Keratinocyte (primary cell): ENCODE measurements at regions not wholly inside any gene's neighbourhood (a gene's known extent, or its start where the extent isn't known, plus 50 kb on each side); places are given as distances from the start of the nearest gene placed in this dataset.

Experiments
- DNase-seq: peaks from one replicate; pipeline ENCODE4 v3.0.0-alpha.2; 2011; ENCODE audit warnings: low read depth, missing footprints, low spot score
- FAIRE-seq: peaks from 2 replicates; lab custom pipeline; 2011; peaks lifted over from hg19 to GRCh38; lab: Jason Lieb, UNC
- H2AFZ ChIP-seq: 2 replicates; pipeline ENCODE4 v1.6.0; 2012; ENCODE audit warnings: low read length, control low read depth, inconsistent platforms; ENCODE audit not compliant: control insufficient read depth
- H3K27ac ChIP-seq: 2 replicates; pipeline ENCODE4 v1.5.1; 2011; ENCODE audit warnings: low read length; ENCODE audit not compliant: control insufficient read depth, insufficient read depth
- H3K27me3 ChIP-seq: 3 replicates; pipeline ENCODE4 v1.6.0; 2011; ENCODE audit warnings: low read length; ENCODE audit not compliant: control insufficient read depth, insufficient read depth; ENCODE audit errors: extremely low read depth
- H3K36me3 ChIP-seq, 2 experiments: 2 replicates in 1 of 2; 3 replicates in 1 of 2; pipeline ENCODE4 v1.5.1; 2011; ENCODE audit warnings: low read length in 2 of 2, mild to moderate bottlenecking in 1 of 2; ENCODE audit not compliant: control insufficient read depth in 2 of 2, insufficient read depth in 2 of 2; ENCODE audit errors: extremely low read depth in 1 of 2
- H3K4me1 ChIP-seq: 3 replicates; pipeline ENCODE4 v1.5.1; 2011; ENCODE audit warnings: low read length; ENCODE audit not compliant: control insufficient read depth, insufficient read depth; ENCODE audit errors: extremely low read depth
- H3K4me2 ChIP-seq: 3 replicates; pipeline ENCODE4 v1.6.0; 2011; ENCODE audit warnings: low read depth, low read length; ENCODE audit not compliant: control insufficient read depth, insufficient read depth; ENCODE audit errors: extremely low read depth
- H3K4me3 ChIP-seq, 3 experiments: fragments of 200-600 bp in 1 of 3; sonication (generic) in 1 of 3; 2 replicates in 2 of 3; 3 replicates in 1 of 3; pipeline ENCODE4 v1.5.1; 2011 to 2016; ENCODE audit warnings: low read length in 3 of 3, mild to moderate bottlenecking in 3 of 3, control low read depth in 2 of 3, inconsistent platforms in 1 of 3, low read depth in 1 of 3, mixed read lengths in 1 of 3, mixed run types in 1 of 3, moderate library complexity in 1 of 3; ENCODE audit not compliant: control insufficient read depth in 2 of 3, insufficient read depth in 2 of 3; ENCODE audit errors: extremely low read depth in 1 of 3
- H3K79me2 ChIP-seq: 2 replicates; pipeline ENCODE4 v1.6.0; 2012; ENCODE audit warnings: low read length; ENCODE audit not compliant: control insufficient read depth, insufficient read depth
- H3K9ac ChIP-seq: 3 replicates; pipeline ENCODE4 v1.6.0; 2011; ENCODE audit warnings: low read length; ENCODE audit not compliant: control insufficient read depth, insufficient read depth; ENCODE audit errors: extremely low read depth
- H3K9me1 ChIP-seq: 3 replicates; pipeline ENCODE4 v1.6.0; 2011; ENCODE audit warnings: low read length; ENCODE audit not compliant: control insufficient read depth, insufficient read depth; ENCODE audit errors: extremely low read depth
- H3K9me3 ChIP-seq: 2 replicates; pipeline ENCODE4 v1.5.1; 2012; ENCODE audit warnings: low read depth, low read length; ENCODE audit not compliant: control insufficient read depth
- H4K20me1 ChIP-seq: 3 replicates; pipeline ENCODE4 v1.6.0; 2011; ENCODE audit warnings: low read length; ENCODE audit not compliant: control insufficient read depth, insufficient read depth; ENCODE audit errors: extremely low read depth
- CTCF ChIP-seq, 3 experiments: IDR thresholded peaks in 1 of 3; conservative IDR thresholded peaks in 1 of 3; optimal IDR thresholded peaks in 1 of 3; 2 replicates in 2 of 3; 3 replicates in 1 of 3; pipeline versions ENCODE3 to v1.5.1; 2011; ENCODE audit warnings: low read length in 3 of 3, mild to moderate bottlenecking in 3 of 3, moderate library complexity in 2 of 3, control low read depth in 1 of 3, inconsistent platforms in 1 of 3; ENCODE audit not compliant: insufficient read depth in 2 of 3; ENCODE audit errors: extremely low read depth in 1 of 3
- EZH2 ChIP-seq: IDR thresholded peaks from one replicate; pipeline ENCODE4 v1.6.1; 2012; ENCODE audit warnings: inconsistent platforms, mild to moderate bottlenecking, low read length, moderate library complexity
- dilution Hi-C: fragments of 300-500 bp; cut with MboI; formaldehyde crosslinking; loops from one replicate; pipeline ENCODE4 v1.7.0; 2020; ENCODE audit warnings: low sequenced_read_pairs; ENCODE audit not compliant: extremely low pct_ligation_motif_present

GRCh38 chr10:94218493-94219183, 144.1 kb downstream of the NOC3L start:
- no peaks in the 10 kb centered on the region for H3K79me2 ChIP-seq
- H3K36me3 ChIP-seq = no peaks in the 10 kb centered on the region
- no peak overlapping the region for H3K27ac ChIP-seq
- dilution Hi-C loops = no loop called here
- H3K27me3 ChIP-seq = no peaks in the 10 kb centered on the region
- no peak overlapping the region for H2AFZ ChIP-seq
- H3K4me3 ChIP-seq = no peak overlapping the region
- no peak for TF ChIP-seq CTCF (optimal IDR thresholded peaks at IDR 0.05 in 1 of 3, IDR thresholded peaks at IDR 0.05 in 1 of 3, conservative IDR thresholded peaks at IDR 0.05 in 1 of 3; ENCODE audit: extremely low read depth in 1 of 3, insufficient read depth in 2 of 3, low read length in 3 of 3)
- no peak for TF ChIP-seq EZH2
- H4K20me1 ChIP-seq = no peaks in the 10 kb centered on the region
- H3K9ac ChIP-seq = no peak overlapping the region
- H3K4me2 ChIP-seq = no peak overlapping the region
- DNase-seq = no peak
- FAIRE-seq = no peak
- H3K4me1 ChIP-seq = no peaks in the 10 kb centered on the region
- no peaks in the 10 kb centered on the region for H3K9me1 ChIP-seq
- H3K9me3 ChIP-seq = no peaks in the 10 kb centered on the region

GRCh38 chr10:94219829-94220228, 142.9 kb downstream of the NOC3L start:
- no peaks in the 10 kb centered on the region for H4K20me1 ChIP-seq
- dilution Hi-C loops = no loop called here
- no peak overlapping the region for H3K9ac ChIP-seq
- H3K9me1 ChIP-seq = no peaks in the 10 kb centered on the region
- H3K4me3 ChIP-seq = no peak overlapping the region
- no peaks in the 10 kb centered on the region for H3K36me3 ChIP-seq
- H3K4me2 ChIP-seq = no peak overlapping the region
- FAIRE-seq (no peak), DNase-seq (no peak)
- H3K4me1 ChIP-seq = no peaks in the 10 kb centered on the region
- H3K27me3 ChIP-seq = no peaks in the 10 kb centered on the region
- no peak overlapping the region for H2AFZ ChIP-seq
- no peak for TF ChIP-seq EZH2
- no peak for TF ChIP-seq CTCF (optimal IDR thresholded peaks at IDR 0.05 in 1 of 3, IDR thresholded peaks at IDR 0.05 in 1 of 3, conservative IDR thresholded peaks at IDR 0.05 in 1 of 3; ENCODE audit: extremely low read depth in 1 of 3, insufficient read depth in 2 of 3, low read length in 3 of 3)
- no peaks in the 10 kb centered on the region for H3K79me2 ChIP-seq
- H3K9me3 ChIP-seq = no peaks in the 10 kb centered on the region
- no peak overlapping the region for H3K27ac ChIP-seq
